HG02938 (cell line): ENCODE measurements at regions not wholly inside any gene's neighbourhood (a gene's known extent, or its start where the extent isn't known, plus 50 kb on each side); places are given as distances from the start of the nearest gene placed in this dataset.
A peak's percentile ranks its signal among the peaks of the same experiment; 100 is the strongest.
"Not testable (repeated sequence)": the region's sequence is repeated elsewhere in the genome, so short reads cannot be mapped to it uniquely, and the experiment has no call there.

Experiments used
- ATAC-seq: cut with Tn5 transposase; IDR thresholded peaks from one replicate; pipeline ENCODE4 v1.9.1; 2021; ENCODE audit warnings: mild to moderate bottlenecking, moderate library complexity; ENCODE audit not compliant: unreplicated experiment

DNA sequence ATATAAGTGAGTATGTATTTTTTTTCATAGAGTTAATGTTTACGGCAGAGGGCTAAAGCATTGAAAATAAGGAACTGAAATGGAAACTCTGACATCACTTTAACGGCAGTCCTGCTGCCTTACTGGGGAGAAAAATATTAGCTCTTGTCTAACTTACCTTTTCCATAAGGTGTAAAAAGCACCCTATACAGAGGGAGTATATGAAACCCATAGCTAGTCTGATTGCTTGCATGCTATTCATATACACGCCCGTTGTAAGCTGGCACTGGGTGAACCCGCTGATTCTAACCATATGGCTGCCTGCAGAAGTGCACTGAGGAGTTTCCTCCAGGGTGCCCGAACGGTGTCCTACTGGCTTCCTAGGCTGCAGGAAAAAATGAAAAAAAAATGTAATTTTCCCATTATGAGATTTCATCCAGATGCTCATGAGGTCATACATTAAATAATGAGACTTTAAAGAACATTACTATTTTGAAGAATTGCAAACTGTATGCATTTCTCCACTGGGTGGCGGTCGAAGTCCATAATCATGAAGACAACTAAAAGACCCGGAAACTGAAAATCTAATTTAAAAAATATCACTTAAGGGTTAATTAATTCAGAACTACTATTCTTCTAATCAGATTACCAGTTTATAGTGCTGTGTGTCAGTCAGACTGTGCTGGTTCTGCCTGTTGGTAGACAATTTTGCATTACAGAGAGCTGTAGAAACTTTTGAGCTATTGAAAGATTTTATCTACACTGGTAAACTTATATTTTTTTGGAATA lies 144.7 kb downstream of the ALX1 start:
- ATAC-seq, result peak; percentile 89

DNA sequence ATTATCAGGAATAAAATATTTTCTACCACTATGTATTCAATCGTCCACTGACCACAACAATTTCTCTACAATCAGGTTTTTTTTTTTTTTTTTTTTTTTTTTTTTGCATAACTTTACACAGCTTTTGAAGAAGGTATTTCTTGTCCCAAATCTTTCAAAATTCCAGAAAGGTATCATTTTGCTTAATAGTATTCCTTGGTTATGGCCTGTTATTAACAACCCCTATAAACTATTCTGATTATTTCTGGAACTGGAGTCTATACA lies 145.3 kb downstream of the ALX1 start:
- no peak for ATAC-seq

DNA sequence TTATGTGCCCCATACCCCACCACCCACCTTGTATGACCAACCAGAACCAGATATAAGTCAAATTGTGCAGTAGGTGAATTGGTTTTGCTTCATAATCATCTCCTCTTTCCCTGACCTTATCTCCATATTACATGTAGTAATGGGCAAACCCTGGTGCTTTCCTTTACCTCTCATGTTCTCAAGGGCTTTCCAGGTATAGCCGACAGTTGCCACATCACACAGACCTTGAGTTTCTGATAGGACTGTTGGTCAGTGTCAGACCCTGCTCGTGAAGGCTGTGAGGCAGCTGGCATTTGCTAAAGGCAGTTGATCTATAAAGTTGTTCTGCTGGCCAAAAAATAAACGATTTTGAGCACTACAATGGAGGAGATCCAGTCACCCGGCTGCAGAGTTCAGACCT lies 145.9 kb downstream of the ALX1 start:
- ATAC-seq, result no peak

DNA sequence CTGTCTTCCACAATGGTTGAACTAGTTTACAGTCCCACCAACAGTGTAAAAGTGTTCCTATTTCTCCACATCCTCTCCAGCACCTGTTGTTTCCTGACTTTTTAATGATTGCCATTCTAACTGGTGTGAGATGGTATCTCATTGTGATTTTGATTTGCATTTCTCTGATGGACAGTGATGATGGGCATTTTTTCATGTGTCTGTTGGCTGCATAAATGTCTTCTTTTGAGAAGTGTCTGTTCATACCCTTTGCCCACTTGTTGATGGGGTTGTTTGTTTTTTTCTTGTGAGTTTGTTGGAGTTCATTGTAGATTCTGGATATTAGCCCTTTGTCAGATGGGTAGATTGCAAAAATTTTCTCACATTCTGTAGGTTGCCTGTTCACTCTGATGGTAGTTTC lies 153.1 kb downstream of the ALX1 start:
- not testable (repeated sequence) for ATAC-seq

DNA sequence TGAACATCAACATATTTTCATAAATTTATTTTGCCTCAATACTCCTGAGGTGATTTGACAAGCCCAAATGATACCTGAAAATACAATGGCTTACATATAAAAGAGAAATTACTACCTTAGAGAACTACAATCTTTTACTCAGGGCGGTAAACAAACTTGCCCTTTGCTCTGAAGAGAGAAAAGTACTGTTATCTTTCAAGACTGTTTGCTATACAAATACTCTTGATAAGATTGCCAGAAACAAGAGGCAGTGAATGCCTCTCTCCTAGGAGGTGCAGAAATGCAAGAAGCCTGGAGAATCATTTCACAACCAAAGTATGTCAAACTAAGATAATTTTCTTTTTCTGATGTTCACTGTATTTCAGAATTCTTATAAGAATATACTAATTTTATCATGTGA lies 160.3 kb downstream of the ALX1 start:
- ATAC-seq, result no peak

DNA sequence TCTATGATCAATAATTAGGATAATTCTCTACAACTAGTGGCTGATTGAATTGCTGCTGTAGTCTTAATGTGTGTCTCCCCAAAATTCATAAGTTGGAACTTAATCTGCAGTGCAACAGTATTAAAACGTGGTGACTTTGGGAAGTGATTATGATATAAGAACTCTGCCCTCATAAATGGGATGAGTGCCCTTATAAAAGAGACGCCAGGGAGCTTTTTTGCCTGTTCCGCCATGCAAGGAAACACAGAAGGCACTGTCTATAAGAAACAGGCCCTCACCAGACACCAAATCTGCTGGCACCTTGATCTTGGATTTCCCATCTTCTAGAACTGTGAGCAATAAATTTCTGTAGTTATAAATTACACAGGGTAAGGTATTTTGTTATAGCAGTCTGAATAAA lies 161.0 kb downstream of the ALX1 start:
- no peak for ATAC-seq

DNA sequence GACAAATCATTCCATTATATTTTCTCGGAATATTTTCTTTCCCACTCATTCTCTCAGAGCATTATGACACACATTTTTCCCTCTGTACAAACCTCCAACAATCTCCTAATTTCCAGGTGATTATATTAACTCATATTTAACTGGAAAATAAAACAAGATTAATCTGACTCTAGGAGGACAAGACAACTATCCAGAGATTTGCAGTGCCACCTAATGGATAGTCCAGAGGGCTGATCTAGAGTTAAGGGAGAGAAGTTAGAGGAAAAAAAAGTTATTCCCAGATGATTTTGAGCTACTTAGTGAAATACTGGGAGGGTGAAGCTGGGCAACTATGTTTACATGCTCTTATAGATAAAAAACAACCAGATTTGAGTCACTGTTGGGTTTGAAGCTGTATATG lies 161.7 kb downstream of the ALX1 start:
- ATAC-seq, result no peak

DNA sequence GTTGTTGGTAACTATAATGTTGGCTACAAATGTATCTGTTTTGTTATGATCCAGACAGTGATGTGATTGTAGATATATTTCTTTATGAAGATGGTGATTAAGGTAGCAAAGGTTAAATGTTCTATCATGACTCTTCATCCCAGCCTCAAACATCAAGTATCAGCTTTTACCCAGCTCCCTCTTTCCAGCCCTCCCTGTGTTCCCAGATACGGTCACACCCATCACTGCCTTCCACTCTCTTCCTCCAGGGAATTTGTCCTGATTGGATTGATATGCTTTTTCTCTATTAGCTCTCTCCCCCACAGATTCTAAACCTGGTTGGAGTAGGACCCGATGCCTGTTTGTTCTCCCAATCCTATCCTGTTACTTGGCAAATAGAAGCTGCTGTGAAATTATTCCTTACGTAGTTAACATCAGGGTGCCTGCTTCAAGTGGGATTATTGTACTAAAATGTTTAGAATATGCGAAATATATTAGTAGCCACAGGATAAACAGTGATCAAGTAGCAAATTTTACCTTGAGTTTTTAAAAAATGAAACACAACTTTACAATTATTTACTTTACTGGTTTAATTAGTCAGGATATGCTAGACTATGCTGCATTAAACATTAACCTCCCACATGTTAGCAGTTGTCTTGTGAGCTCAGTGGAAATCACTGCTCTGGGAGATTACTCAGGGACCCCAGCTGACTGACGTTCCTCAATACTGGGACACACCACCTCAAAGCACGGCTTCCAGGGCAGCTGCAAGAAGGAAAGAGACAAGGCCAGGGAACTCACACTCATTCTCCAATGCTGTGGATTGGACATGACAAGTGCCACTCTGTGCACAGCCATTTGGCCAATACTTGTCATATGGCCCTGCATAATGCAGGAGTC lies 165.3 kb downstream of the ALX1 start:
- ATAC-seq, result no peak

DNA sequence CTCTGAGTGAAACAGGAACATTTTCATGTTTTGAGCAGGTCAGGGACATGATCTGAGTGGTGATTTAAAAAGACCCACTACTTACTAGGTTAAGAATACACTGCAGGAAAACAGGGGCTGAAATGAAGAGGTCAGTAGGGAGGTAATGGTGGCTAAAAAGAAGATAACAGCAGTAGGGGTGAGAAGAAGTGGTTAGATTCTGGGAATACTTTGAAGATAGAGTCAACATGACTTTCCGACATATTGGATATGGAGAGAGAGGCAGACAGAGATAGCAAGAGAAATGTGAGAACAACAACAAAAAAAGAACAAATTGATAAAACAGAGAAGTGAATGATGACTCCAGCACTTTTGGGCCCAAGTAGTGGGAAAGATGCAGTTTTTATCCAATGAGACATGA lies 168.0 kb downstream of the ALX1 start:
- no peak for ATAC-seq

DNA sequence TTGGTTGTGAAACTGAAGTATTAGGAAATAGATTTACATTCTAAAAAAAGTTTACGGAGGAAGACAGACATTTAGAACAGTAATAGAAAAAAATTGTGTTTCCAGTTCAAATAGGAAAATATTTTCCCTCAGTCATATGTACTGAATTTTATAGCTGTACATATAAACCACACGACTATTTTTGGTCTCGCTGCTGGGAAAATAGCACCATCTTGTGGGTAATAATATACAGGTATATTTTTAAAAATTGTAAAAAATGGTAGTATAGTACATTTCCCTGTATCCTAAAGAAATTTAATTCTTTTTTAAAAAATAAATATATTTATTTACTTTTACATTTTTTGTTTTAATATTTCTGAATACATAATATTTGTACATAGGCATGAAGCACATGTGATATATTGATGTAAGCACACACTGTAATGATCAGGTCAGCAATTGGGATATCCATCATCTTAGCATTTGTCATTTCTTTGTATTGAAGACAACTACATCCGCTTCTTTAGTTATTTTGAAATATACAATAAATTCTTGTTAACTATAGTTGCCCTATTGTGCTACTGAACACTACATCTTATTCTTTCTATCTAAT lies 168.6 kb downstream of the ALX1 start:
- ATAC-seq, result peak; percentile 49

DNA sequence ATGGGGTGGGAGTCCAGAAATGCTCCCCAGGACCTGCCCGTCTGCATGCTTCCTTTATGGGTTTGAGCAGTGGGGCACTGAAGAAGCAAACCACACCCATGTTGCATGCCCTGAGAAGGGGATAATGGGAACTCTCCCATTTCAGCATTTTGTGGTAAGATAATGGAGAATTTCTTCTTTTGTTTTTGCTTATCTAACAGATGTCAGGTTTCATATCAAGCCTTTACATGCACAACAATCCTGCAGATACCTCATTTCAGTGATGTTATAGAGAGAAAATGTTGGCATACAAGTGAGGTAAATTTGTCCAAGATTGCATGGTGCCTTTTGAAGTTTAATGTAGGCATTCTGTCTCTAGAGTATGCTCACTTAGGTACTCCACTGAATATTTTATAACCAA lies 177.0 kb downstream of the ALX1 start:
- no peak for ATAC-seq

DNA sequence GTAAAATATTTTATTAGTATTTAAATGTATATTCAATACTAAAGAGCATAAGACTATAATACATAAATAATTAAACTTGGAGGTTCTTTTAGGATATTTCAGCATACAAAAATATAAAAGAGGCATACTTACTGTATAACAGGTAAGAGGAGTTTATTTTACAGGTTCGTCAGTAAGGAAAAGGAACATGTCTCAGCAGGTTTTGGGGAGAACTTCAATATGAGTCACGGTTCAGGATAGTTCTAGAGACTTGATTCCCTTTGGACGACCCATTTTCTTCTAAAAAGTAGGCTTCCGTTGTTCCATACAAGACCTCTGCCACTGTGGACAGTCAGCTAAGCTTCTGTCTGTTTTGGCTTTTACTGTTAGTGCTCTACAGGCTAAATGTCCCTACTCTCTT lies 181.1 kb downstream of the ALX1 start:
- no peak for ATAC-seq

DNA sequence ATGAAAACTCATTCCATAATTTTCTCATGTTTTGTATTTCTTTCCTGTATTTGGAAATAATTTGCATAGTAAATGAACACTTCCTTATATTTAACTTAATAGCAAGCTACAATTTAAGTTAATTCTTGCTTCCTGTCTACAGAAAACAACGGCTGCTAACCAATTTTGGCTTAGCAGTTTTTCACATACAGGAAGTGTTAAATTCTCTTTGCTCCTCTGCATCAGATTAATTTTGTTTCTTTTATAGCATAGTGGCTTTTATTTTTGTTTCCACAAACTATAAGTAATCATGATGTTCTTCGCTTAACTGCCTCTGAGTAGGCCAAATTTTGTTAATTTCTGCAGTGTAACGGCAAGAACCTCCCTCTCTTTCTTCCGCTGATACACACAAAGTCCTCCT lies 182.9 kb downstream of the ALX1 start:
- ATAC-seq, result no peak

DNA sequence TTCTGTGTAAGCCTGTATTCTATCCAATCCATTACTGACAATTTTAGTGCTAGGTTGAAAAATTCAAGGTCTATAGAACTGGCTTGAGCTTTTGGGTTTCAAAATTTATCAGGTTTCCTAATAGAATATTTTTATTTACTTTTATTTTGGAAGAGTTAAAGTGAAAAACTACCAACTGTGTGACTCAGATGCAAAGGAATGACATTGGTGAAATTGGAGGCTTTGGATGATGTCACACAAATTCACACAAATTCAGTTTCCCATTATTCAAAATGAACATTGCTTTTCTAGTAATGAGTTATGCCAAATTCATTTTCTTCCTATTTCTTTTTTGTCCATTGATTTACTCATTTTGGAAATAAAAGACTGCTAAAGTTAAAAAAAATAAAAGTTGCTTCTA lies 186.9 kb downstream of the ALX1 start:
- ATAC-seq, result no peak

DNA sequence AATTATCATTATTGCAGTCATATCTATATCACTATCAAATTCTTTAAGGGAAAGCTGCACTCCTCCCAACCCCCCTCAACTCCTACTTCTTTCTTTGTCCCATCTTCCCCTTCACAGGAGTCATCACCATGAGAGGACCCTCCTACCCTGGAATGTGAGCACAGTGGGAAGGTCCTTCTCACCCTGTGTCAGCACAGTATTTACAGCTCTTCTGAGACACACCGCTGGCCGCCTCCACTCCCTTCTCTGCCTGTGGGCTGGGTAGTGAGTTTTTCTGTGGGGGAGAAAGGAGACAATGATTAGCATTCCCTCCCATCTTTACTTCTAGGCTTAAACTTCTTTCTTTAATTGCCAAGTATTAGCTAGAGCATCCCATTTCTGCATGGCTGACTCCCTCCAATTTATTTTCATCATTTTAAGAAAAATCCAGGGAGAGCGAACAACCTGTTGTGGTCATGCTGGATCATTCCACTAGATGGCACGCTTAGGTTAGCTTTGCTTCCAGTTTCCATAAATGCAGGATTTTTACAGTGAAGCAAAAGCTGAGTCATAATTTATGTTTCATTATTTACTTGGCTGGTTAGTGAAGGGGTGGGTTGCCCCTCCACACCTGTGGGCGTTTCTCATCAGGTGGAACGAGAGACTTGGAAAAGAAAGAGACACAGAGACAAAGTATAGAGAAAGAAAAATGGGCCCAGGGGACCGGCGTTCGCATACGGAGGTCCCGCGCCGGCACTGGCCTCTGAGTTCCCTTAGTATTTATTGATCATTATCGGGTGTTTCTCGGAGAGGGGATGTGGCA lies 188.5 kb downstream of the ALX1 start:
- ATAC-seq, result peak; percentile 97

DNA sequence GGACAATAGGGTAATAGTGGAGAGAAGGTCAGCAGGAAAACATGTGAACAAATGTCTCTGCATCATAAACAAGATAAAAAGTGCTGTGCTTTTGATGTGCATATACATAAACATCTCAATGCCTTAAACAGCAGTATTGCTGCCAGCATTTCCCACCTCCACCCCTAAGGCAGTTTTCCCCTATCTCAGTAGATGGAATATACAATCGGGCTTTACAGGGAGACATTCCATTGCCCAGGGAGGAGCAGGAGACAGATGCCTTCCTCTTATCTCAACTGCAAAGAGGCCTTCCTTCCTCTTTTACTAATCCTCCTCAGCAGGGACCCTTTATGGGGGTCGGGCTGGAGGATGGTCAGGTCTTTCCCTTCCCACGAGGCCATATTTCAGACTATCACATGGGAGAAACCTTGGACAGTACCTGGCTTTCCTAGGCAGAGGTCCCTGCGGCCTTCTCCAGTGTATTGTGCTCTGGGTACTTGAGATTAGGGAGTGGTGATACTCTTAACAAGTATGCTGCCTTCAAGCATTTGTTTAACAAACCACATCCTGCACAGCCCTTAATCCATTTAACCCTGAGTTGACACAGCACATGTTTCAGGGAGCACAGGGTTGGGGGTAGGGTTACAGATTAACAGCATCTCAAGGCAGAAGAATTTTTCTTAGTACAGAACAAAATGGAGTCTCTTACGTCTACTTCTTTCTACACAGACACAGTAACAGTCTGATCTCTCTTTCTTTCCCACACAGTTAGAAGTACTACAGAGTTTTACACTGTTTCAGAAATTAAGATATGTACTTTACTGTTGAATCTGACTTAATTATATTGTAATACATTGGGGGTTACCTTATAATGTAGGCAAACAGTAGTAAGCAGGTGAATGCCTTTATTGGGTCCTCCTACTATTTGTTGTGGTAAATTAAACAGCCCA lies 189.4 kb downstream of the ALX1 start:
- ATAC-seq, result not testable (repeated sequence)

DNA sequence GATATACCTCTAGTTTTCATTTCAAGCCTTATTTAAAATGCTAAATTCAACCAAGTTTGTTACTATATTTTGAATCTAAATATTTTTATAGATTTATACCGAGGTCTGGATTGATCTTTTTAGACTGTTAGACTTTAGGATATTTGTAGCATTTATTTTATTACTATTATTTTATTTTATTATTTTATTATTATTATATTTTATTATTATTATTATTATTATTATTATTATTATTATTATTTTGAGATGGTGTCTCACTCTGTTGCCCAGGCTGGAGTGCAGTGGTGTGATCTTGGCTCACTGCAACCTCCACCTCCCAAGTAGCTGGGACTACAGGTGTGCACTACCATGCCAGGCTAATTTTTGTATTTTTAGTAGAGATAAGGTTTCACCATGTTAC lies 195.3 kb downstream of the ALX1 start:
- not testable (repeated sequence) for ATAC-seq

DNA sequence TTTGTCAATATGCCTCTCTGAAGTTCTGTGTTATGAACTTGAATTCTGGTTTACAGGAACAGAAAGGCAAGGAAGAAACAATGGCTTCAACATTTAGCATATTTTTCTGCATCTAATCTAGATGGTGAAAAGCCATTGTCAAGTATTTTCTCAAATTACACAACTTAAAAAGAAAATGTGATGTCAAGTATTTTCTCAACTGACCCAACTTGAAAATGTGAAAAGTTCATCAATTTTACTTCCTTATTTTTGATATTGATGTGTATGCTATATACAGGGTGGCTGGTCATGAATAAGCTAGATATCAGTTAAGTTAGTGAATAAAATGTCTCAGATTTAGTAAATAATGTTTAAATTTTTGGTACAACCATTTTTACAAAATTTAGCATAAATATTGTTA lies 196.7 kb downstream of the ALX1 start:
- no peak for ATAC-seq

DNA sequence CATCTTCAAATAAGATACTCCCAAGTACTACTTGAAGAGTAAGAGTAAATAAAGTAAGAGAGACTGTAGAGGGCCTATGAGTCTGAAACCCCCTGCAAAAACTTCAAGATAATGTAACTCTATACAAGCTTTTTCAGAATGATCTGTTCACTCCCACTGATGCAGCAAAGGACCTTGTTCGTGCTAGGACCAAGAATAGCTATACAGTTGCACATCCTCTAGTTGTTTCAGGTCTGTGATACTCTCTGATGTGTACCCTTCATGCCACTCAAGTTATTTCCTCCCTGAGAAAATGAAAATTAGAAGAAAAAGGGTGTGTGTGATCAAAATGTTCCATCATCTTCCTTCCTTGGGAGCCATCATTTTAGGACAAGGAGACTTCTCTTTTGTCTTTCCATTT lies 204.4 kb downstream of the ALX1 start:
- ATAC-seq, result peak; percentile 88

DNA sequence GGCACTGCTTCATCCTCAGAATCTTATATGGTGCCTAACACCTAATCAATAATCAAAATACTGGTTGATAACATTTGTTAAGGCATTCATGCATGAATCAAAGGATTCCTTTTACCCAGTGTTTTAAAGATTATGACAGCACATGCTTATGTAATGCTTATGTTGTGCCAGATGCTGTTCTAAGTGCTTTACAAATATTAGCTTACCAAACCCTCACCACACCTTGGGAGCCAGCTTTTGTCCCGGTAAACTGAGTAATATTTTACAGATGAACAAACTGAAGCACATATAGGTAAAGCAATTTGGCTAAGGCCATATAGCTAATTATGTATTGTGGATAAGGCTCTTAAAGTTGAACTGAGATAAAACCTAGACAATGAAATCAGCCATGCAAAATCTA lies 209.2 kb downstream of the ALX1 start:
- ATAC-seq, result no peak
